WTC11 (cell line): ENCODE measurements at regions not wholly inside any gene's neighbourhood (a gene's known extent, or its start where the extent isn't known, plus 50 kb on each side); places are given as distances from the start of the nearest gene placed in this dataset.

Experiments used
- CTCF ChIP-seq: fragments of 200-600 bp; IDR thresholded peaks from 2 replicates; pipeline ENCODE4 v1.8.0; 2022; ENCODE audit warnings: antibody characterized with exemption
- ESRRA ChIP-seq: sonication (generic); formaldehyde crosslinking; IDR thresholded peaks from 2 replicates; pipeline ENCODE4 v1.8.1; 2022; ENCODE audit warnings: mild to moderate bottlenecking, missing genetic modification reagents, borderline replicate concordance
- GABPB1 ChIP-seq: sonication (generic); formaldehyde crosslinking; IDR thresholded peaks from 2 replicates; pipeline ENCODE4 v1.8.1; 2023; ENCODE audit warnings: mild to moderate bottlenecking, missing genetic modification reagents

GRCh38 chr6:139883776-139884175 lies 509.3 kb upstream of the CITED2 start:
- no peak for TF ChIP-seq GABPB1
- no peak for TF ChIP-seq ESRRA
- no peak for TF ChIP-seq CTCF
